Ovary (tissue), 3 donors: ENCODE measurements at regions not wholly inside any gene's neighbourhood (a gene's known extent, or its start where the extent isn't known, plus 50 kb on each side); places are given as distances from the start of the nearest gene placed in this dataset.
"Not testable (repeated sequence)": the region's sequence is repeated elsewhere in the genome, so short reads cannot be mapped to it uniquely, and the experiment has no call there.

Source experiments
- EP300 ChIP-seq: sonication (generic); formaldehyde crosslinking; IDR thresholded peaks from one replicate; pipeline ENCODE4 v1.6.1; 2017; ENCODE audit warnings: antibody characterized with exemption
- TF ChIP-seq, protein P1 (sequence below), 3 donors: fragments of 450-650 bp in 2 of 3; fragments of 200-600 bp in 1 of 3; IDR thresholded peaks; one replicate each; pipeline versions ENCODE4 v1.5.1 to v1.8.0; 2016 to 2022; ENCODE audit warnings: antibody characterized with exemption in 3 of 3, mild to moderate bottlenecking in 1 of 3
- donor health status: DM: no; HTN: no; CAD: no.

DNA sequence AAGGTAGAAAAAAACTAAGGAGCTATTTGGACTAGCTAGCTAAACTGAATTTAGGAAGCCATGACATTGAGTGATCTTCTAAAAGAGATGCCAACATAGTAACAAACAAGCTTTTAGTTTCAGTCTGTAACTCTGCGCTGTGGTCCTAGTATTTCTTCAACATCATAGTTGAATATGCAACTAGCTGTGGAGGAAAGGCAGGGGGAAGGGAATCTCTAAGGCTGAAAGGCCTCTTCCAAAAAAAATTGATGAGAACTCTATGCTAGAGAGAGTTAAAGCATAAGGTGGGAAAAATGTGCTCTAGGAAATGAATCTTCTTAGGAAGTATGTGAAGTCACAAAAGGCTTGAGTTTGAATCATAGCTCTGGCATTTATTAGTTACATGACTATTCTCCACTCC lies 120.2 kb downstream of the NBPF8 start:
- TF ChIP-seq, protein P1, sequence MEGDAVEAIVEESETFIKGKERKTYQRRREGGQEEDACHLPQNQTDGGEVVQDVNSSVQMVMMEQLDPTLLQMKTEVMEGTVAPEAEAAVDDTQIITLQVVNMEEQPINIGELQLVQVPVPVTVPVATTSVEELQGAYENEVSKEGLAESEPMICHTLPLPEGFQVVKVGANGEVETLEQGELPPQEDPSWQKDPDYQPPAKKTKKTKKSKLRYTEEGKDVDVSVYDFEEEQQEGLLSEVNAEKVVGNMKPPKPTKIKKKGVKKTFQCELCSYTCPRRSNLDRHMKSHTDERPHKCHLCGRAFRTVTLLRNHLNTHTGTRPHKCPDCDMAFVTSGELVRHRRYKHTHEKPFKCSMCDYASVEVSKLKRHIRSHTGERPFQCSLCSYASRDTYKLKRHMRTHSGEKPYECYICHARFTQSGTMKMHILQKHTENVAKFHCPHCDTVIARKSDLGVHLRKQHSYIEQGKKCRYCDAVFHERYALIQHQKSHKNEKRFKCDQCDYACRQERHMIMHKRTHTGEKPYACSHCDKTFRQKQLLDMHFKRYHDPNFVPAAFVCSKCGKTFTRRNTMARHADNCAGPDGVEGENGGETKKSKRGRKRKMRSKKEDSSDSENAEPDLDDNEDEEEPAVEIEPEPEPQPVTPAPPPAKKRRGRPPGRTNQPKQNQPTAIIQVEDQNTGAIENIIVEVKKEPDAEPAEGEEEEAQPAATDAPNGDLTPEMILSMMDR (IDR thresholded peaks at IDR 0.05), result not testable (repeated sequence)
- not testable (repeated sequence) for TF ChIP-seq EP300
